HL-60/S4 (cell line): ENCODE measurements at regions not wholly inside any gene's neighbourhood (a gene's known extent, or its start where the extent isn't known, plus 50 kb on each side); places are given as distances from the start of the nearest gene placed in this dataset.

Source experiments
- in situ Hi-C: fragments of 300-500 bp; cut with MboI; formaldehyde crosslinking; loops from 2 replicates; pipeline ENCODE4 v1.14.3; 2022; ENCODE audit warnings: low sequenced_read_pairs

DNA sequence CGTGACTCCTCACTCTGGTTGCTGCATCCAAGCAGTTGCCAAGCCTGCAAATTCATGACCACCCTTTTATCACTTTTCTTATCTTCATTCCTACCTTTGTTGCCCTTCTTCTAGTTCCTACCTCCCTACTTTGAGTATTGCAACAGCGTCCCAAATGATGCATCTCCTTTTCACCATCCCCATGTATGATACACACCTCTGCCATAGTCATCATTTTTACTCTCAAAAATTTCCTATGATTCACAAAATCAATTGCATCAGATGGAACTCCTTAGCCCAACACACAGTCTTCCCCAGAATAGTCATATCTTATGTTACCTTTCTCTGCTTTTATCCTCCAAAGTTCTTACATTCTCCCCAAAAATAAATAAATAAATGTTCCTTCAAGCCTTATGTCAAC is 262.6 kb downstream of the TBL1XR1 start:
- in situ Hi-C loops, result loop anchor here (25.0 kb wide), 1 partner anchor 422 kb away; no protein-coding TSS in a partner anchor

DNA sequence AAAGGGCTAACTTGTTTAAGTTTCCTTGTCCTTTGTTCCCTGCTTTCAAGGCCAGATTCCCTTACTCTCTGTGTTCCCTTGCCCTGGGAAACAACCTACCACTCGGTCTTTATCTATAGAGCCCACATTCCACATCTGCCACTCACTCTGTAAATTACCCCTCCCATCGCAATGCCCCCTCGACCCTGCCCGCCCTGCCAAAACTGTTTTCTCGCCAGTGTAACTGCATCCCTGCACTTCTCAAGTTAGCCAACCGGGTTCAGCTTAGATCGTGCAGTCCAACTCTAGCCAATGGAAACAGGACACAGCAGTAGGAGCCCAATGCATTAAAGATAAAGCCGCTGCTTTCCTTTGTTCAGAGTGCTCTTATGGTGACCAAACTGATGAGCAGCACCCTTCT is 263.6 kb downstream of the TBL1XR1 start:
- in situ Hi-C loops, result loop anchor here (25.0 kb wide), 1 partner anchor 421 kb away; no protein-coding TSS in a partner anchor

DNA sequence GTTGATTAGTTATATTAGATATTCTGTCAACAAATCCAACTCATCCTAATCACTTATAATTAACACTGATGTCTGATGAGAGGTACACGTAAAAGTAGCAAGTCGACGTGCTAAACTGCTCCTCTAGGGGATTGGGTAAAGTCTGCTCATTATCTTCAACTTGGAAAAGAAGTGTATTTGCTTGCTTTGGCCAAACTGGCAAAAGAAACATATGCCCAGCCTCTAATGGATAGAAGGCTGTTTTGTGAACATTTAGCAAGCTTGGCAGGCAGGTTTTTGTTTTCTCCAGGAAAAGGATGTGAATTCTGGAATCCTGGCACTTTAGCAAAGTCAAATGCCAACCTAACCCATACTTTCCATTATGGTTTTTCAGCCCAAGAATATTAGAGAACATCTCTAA is 264.8 kb downstream of the TBL1XR1 start:
- in situ Hi-C loops, result loop anchor here (25.0 kb wide), 1 partner anchor 420 kb away; no protein-coding TSS in a partner anchor

DNA sequence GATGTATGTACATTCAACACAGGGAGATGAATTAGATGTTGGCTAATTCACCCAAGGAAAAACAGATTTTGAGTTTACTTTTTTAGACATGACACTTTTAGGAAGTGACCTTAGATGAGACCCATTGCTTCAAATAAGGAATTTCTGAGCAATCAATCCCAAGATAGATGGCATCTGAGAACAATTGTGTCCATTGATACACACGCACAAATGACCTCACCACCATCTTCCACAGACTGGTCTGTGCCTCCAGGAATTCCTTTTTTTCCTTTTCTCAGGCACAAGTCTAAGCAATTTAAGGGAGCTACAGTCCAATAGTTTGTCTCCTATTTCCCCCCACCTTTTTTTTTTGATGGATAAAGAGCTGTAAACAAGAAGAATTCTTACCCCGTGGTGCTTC is 265.3 kb downstream of the TBL1XR1 start:
- in situ Hi-C loops, result loop anchor here (25.0 kb wide), 1 partner anchor 420 kb away; no protein-coding TSS in a partner anchor

DNA sequence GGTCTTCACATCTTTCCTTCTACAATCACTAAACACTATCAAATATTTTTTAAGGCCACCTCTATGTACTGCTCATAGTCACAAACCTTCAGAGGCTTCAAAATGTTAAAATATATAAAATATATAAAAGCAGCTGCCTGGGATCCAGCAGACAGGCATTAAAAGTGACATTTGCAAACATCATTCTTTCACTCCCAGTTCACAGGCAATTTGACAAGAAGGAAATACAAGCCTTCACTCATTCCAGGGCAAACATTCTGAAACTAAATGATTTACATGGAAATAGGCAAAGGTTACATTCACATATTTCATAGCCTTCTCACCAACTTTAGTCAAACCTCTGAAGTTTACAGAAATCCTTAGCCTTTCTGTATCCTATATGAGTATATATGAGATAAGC is 266.3 kb downstream of the TBL1XR1 start:
- in situ Hi-C loops, result loop anchor here (25.0 kb wide), 1 partner anchor 419 kb away; no protein-coding TSS in a partner anchor

DNA sequence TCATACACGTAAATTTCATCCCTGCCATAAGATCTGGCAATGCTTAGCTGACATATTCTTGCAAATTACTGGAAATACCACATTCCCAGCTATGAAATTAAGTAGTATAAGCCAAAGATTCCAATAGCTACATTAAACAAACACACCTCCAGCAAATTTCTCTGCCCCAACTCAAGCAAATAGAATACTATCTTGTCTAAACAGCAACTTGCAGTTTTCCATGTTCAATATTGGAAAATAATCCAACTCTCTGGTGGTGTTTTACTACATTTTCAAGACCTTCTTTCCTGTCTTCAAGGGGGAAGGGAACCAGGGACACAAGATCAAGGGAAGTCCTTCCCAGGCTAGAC is 268.7 kb downstream of the TBL1XR1 start:
- in situ Hi-C loops, result loop anchor here (25.0 kb wide), 1 partner anchor 416 kb away; no protein-coding TSS in a partner anchor

DNA sequence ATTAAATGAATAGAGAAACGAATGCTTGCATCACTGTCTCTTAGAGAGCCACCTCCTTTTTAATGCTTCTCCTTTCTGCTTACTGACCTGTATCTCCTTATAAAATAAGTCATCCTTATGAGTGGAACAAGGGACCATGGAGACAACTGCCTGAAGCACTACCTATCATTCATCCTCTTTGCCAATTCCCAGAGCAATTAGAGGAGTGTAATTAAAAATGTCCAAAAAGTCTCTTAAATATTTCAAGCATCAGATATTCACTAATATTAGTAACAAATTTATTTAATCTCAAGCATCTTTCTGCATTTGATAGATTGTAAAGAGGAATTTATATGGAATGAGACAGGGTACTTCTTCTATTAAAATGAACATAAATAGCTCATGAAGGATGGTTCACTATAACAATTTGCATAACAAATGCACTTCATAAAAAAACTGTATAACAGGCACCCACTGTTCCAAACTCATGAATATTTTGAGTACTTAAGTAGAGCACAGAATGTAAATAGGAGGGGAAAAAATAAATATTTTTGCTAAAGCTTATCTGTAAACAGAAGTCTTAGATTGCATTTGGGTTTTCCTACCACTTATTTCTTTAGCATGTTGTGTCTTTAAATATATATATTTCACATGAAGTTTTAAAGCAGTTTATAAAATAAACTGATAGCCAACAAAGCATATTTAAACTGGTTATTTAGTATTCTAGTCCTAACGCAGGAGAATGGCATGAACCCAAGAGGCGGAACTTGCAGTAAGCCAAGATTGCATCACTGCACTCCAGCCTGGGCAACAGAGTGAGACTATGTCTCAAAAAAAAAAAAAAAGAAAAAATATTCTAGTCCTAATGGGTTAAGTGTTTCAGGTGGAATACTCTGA is 269.3 kb downstream of the TBL1XR1 start:
- in situ Hi-C loops, result loop anchor here (25.0 kb wide), 1 partner anchor 416 kb away; no protein-coding TSS in a partner anchor

DNA sequence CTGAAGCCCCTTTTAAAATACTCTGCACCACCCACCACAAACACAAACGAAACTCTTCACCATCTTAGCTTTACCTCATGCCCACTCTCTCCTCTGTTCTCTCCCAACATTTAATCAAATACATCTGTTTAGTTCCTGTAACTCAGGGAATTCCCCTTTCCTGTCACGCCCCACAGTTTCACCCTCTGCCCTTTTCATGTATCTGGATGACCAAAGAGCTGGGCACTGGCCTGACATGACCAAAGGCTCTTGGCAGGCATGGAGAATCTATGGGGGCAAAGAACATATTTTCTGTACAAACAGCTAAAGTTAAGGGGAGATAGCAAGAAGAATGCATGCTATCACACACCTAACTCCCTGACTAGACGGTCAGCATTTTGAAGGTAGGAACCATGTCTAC is 270.0 kb downstream of the TBL1XR1 start:
- in situ Hi-C loops, result loop anchor here (25.0 kb wide), 1 partner anchor 415 kb away; no protein-coding TSS in a partner anchor

DNA sequence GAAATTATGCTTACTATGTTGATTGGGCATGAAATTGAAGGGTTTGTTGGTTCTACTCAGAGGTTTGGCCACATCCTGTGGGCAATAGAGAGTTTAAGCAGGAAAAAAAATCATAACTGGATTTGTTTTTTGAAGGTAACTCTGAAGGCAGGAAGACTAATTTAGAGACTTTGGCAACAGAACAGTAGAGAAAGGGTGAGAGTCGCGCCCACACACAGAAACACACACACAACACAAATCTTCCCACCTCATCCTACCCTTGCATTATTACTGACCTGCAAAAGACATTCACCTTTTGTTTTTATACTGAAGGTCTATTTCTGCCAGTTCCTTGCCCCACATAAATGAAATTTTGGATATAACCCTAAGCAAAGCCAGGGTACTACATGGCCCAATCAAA is 270.6 kb downstream of the TBL1XR1 start:
- in situ Hi-C loops, result loop anchor here (25.0 kb wide), 1 partner anchor 414 kb away; no protein-coding TSS in a partner anchor

DNA sequence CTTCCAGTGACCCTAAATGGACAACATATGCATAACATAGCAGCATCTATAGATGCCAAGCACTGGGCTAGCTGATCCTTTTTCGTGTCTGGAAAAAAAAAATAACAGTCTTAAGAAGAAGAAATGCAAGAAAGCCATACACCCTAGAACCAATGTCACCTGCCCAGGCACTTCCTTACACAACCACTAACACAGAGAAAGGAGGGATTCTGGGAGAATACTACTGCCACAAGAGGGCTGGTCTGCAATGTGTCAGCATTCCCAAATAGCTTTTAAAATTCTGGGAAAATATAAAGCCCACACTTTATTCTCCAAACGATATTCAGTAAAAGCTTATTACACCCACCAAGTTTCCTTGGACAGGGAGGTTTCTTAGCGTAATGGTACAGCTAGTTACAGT is 271.2 kb downstream of the TBL1XR1 start:
- in situ Hi-C loops, result loop anchor here (25.0 kb wide), 1 partner anchor 414 kb away; no protein-coding TSS in a partner anchor

DNA sequence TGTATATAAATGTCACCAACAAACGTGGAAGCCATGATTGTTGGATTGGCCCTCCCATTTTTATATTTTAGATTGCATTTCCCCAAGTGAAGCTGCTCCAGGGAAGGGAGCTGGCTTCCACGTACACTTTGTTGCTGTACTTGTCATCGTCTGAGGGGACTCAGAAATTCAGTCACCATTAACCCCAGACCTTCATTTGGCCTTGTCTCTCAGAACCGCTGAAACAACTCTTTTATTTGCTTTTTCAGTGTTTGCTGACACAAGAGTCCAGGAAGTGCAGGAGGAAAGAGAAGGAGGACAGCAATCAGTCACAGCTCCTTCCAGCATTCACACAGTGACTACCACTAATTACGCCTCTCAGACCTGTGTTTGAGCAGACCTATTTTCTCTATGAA is 276.5 kb downstream of the TBL1XR1 start:
- in situ Hi-C loops, result no loop called here

DNA sequence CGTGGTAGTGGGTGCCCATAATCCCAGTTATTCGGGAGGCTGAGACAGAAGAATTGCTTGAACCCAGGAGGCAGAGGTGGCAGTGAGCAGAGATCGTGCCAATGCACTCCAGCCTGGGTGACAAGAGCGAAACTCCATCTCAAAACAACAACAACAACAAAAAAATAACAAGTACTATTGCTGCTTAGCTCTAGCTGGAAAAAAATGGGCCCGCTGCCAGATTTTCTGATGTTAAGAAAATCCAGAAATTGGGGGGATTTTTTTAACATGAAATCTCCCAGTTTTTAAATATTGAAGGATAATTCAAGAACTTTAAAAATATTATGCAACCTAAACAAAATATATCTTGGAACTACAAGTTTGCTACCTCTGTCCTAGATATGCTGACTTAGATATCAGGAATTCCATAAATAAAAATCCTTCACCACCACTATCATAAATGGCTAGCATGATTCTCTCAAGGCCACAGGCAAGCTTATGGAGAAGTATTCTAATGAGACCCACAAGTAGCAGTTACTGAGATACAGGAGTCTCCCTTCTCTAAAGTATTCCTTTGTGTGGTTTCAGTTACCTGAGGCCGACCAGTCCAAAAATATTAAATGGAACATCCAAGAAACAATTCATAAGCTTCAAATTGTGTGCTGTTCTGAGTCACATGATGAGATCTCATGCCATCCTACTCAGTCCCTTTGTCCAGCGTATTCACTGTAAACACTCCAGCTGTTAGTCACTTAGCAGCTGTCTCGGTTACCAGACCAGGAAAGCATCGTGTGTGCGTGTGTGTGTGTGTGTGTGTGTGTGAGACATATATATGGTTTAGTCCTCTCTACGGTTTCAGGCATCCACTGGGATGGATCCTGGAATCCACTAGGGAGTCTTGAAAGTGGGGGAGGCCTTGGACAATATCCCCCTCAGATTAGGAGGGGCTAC is 277.2 kb downstream of the TBL1XR1 start:
- in situ Hi-C loops, result no loop called here

DNA sequence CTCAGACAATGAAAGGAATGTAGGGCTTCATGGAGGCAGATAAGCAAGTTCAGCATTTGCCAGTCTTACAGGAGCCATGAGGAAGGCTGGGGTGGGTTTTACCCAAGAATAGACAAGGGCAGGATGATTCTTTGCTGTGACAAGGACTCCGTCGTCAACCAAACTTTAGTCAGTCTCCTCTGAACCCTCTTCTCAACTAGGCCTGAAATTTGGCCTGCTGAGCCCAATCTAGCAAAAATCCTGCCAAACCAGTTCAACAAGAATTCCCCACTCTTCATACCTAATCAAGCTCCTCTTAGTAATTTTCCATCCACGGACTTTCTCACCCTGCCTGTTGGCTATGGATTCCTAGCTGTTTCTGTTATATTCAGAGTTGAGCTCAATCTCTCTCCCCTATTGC is 280.5 kb downstream of the TBL1XR1 start:
- in situ Hi-C loops, result no loop called here

DNA sequence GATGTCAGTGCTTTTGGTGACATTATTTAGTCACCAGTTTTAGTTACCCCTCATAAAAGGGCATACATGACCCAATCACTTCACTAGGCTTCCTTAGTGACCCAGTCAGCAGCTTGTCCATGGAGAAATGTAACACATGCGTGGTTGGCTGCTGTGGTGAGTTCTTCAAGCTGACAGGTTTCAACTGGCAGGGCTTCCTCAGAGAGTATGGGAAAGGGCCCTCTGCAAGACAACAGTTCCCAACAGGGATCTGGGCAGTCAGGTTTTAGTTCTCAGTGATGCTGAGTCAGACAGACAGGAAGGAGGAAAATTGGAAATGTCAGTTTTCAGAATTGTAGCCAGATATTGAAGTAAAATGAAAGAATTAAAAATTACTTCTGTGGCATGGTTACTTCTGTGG is 282.5 kb downstream of the TBL1XR1 start:
- in situ Hi-C loops, result no loop called here

DNA sequence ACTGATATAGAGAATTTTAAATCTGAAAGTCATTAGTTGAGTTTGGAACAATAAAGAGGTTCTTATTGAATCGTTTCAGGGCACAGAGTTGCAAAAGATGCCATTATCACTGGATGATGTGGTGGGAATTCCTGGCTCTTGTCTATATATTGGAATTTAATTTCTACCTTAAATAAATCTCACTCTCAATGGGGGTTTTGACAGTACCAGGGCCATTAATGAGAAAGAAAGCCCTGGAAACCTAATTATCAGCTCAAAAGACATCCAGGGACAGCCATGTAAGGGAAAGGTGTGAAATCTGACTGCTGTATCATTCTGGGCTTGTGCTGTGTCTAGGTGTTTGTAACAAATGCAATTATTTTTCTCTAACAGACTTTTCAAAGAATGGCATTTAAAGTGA is 285.7 kb downstream of the TBL1XR1 start:
- in situ Hi-C loops, result no loop called here

DNA sequence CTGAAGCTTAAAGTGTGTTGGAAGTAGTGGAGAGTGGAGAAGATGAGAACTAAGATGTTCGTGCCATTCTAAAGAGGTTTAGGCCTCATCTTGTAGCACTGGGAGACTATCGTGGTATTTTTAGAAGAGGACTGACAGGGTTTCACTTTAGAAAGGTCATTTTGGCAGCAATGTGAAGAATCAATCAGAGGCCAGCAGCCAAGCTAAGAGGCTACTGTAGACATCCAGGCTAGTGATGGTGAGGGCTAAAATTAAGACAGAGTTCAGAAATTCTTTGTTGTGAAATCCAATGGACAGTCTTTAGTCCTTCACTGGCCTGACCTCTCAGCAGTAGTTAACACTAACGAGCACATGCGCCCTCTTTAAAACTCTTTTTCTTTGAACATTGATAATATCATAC is 288.2 kb downstream of the TBL1XR1 start:
- in situ Hi-C loops, result no loop called here

DNA sequence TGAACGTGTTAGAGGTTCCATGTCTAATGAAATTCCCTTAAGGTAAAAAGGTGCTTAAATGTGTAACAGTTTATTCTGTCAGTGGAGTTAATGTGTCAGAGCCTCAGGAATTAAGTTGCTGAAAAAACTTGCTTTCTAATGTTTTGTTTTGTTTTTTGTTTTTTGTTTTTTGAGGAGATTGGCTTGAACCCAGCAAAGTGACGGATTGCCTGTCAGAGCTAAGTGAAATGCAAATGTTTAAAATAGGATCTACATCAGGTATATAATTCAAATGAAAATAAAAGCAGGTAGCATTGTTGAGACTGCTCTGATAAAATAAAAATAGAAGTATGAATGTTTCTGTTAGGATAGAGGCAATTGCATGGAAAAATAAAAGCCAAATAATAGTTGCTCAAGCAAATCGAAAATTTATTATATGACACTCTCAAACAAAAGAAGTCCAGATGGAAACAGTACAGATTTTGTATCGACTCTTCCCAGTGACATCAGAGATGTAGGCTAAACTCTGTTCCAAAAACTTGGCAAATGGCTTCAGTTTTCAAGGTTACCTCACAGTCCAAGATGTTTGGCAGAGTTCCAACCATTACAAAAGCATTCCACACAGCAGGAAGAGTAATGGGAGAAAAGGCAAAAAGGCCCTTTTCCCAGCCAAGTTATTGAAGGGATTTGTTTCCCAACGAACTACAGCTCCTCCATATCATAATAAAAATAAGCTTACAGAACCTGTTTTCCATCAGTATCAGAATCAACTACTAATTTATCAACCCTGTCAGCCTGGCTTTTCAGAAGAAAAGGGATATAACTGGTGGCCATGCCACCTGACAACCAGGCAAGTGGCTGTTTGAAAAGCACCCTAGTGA is 291.0 kb downstream of the TBL1XR1 start:
- in situ Hi-C loops, result no loop called here

DNA sequence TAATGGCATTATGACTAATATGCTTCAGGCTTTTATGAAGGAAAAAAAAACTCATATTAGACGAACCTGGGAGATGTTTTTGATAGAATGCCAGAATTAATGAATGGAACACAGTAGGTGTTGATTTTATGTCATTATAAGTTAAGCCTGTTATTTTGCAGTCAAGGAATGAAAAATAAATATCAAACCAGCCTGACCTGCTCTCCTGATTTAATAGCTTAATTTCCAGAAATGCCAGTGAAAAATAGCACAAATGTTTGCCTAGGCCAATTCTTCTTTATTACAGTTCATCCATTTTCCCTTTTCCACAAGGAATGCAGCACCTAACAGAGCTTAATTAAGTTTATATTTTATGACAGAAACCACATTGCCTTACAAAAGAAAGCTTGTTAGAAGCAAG is 292.0 kb downstream of the TBL1XR1 start:
- in situ Hi-C loops, result no loop called here

DNA sequence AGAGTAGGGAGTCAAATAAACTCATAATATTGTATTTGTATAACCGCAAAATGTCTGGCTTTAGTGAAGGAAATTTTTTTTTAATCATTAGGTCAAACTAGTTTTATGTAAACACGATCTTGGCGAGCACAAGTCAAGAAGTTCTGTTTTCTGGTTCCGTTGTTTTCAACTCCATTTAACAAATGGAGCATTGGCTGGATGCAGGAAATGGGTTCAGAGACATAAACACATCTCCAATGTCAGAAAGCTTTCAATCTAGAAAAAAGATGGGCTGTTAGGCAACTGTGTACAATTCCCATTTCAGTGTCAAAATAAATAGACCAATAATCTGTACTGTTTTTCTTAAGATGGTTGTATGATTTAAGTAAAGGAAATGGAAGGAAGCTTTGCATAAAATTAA is 292.8 kb downstream of the TBL1XR1 start:
- in situ Hi-C loops, result no loop called here

DNA sequence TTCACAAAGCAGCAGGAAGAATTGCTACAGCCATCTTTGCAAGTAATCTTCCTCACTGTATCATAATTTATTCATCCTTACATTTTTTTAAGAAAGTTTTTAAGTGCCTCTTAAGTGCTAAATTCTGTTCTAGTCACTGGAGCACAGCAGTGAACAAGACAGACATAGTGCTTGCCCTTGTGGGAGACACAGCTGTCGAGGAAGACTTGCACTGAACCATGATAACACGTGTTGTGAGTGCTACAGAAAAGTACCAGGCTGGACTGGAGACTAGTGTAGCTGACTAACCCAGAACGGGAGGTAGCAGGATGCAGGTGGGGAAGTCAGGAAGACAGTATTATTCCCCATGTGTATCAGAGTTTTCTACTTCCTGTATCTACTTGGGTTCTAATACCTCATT is 300.6 kb downstream of the TBL1XR1 start:
- in situ Hi-C loops, result no loop called here
